Keratinocyte (primary cell): ENCODE measurements at regions not wholly inside any gene's neighbourhood (a gene's known extent, or its start where the extent isn't known, plus 50 kb on each side); places are given as distances from the start of the nearest gene placed in this dataset.

Experiments
- DNase-seq: peaks from one replicate; pipeline ENCODE4 v3.0.0-alpha.2; 2011; ENCODE audit warnings: low read depth, missing footprints, low spot score
- FAIRE-seq: peaks from 2 replicates; lab custom pipeline; 2011; peaks lifted over from hg19 to GRCh38; lab: Jason Lieb, UNC
- H2AFZ ChIP-seq: 2 replicates; pipeline ENCODE4 v1.6.0; 2012; ENCODE audit warnings: low read length, control low read depth, inconsistent platforms; ENCODE audit not compliant: control insufficient read depth
- H3K27ac ChIP-seq: 2 replicates; pipeline ENCODE4 v1.5.1; 2011; ENCODE audit warnings: low read length; ENCODE audit not compliant: control insufficient read depth, insufficient read depth
- H3K27me3 ChIP-seq: 3 replicates; pipeline ENCODE4 v1.6.0; 2011; ENCODE audit warnings: low read length; ENCODE audit not compliant: control insufficient read depth, insufficient read depth; ENCODE audit errors: extremely low read depth
- H3K36me3 ChIP-seq, 2 experiments: 2 replicates in 1 of 2; 3 replicates in 1 of 2; pipeline ENCODE4 v1.5.1; 2011; ENCODE audit warnings: low read length in 2 of 2, mild to moderate bottlenecking in 1 of 2; ENCODE audit not compliant: control insufficient read depth in 2 of 2, insufficient read depth in 2 of 2; ENCODE audit errors: extremely low read depth in 1 of 2
- H3K4me1 ChIP-seq: 3 replicates; pipeline ENCODE4 v1.5.1; 2011; ENCODE audit warnings: low read length; ENCODE audit not compliant: control insufficient read depth, insufficient read depth; ENCODE audit errors: extremely low read depth
- H3K4me2 ChIP-seq: 3 replicates; pipeline ENCODE4 v1.6.0; 2011; ENCODE audit warnings: low read depth, low read length; ENCODE audit not compliant: control insufficient read depth, insufficient read depth; ENCODE audit errors: extremely low read depth
- H3K4me3 ChIP-seq, 3 experiments: fragments of 200-600 bp in 1 of 3; sonication (generic) in 1 of 3; 2 replicates in 2 of 3; 3 replicates in 1 of 3; pipeline ENCODE4 v1.5.1; 2011 to 2016; ENCODE audit warnings: low read length in 3 of 3, mild to moderate bottlenecking in 3 of 3, control low read depth in 2 of 3, inconsistent platforms in 1 of 3, low read depth in 1 of 3, mixed read lengths in 1 of 3, mixed run types in 1 of 3, moderate library complexity in 1 of 3; ENCODE audit not compliant: control insufficient read depth in 2 of 3, insufficient read depth in 2 of 3; ENCODE audit errors: extremely low read depth in 1 of 3
- H3K79me2 ChIP-seq: 2 replicates; pipeline ENCODE4 v1.6.0; 2012; ENCODE audit warnings: low read length; ENCODE audit not compliant: control insufficient read depth, insufficient read depth
- H3K9ac ChIP-seq: 3 replicates; pipeline ENCODE4 v1.6.0; 2011; ENCODE audit warnings: low read length; ENCODE audit not compliant: control insufficient read depth, insufficient read depth; ENCODE audit errors: extremely low read depth
- H3K9me1 ChIP-seq: 3 replicates; pipeline ENCODE4 v1.6.0; 2011; ENCODE audit warnings: low read length; ENCODE audit not compliant: control insufficient read depth, insufficient read depth; ENCODE audit errors: extremely low read depth
- H3K9me3 ChIP-seq: 2 replicates; pipeline ENCODE4 v1.5.1; 2012; ENCODE audit warnings: low read depth, low read length; ENCODE audit not compliant: control insufficient read depth
- H4K20me1 ChIP-seq: 3 replicates; pipeline ENCODE4 v1.6.0; 2011; ENCODE audit warnings: low read length; ENCODE audit not compliant: control insufficient read depth, insufficient read depth; ENCODE audit errors: extremely low read depth
- EZH2 ChIP-seq: IDR thresholded peaks from one replicate; pipeline ENCODE4 v1.6.1; 2012; ENCODE audit warnings: inconsistent platforms, mild to moderate bottlenecking, low read length, moderate library complexity
- dilution Hi-C: fragments of 300-500 bp; cut with MboI; formaldehyde crosslinking; loops from one replicate; pipeline ENCODE4 v1.7.0; 2020; ENCODE audit warnings: low sequenced_read_pairs; ENCODE audit not compliant: extremely low pct_ligation_motif_present
- TF ChIP-seq, protein P1 (sequence below), 3 experiments: IDR thresholded peaks in 1 of 3; conservative IDR thresholded peaks in 1 of 3; optimal IDR thresholded peaks in 1 of 3; 2 replicates in 2 of 3; 3 replicates in 1 of 3; pipeline versions ENCODE3 to v1.5.1; 2011; ENCODE audit warnings: low read length in 3 of 3, mild to moderate bottlenecking in 3 of 3, moderate library complexity in 2 of 3, control low read depth in 1 of 3, inconsistent platforms in 1 of 3; ENCODE audit not compliant: insufficient read depth in 2 of 3; ENCODE audit errors: extremely low read depth in 1 of 3

DNA sequence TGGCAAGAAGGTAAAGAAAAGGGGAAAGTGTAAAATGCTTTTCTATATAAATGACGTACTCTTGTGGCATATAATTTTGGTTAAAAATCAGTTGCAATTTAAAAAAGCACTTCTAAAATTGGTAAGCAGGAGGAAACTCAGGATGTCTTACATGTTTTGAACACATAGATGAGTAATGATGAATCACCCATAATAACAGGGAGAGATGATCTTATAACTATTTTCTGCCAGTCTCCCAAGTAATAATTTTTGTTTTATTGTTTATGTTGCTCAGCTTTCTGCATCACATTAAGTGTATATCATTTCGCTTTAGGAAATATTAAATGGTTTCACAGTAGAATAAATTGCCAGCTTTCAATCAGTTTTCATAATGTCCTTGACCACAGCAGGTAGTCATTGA is 1430.7 kb upstream of the PCDH20 start:
- Histone ChIP-seq H3K4me2 (no peak overlapping the region), H3K27ac (no peak overlapping the region), H3K79me2 (no peaks in the 10 kb centered on the region), H3K36me3 (no peaks in the 10 kb centered on the region), H3K4me3 (no peak overlapping the region), H4K20me1 (no peaks in the 10 kb centered on the region), H3K27me3 (no peaks in the 10 kb centered on the region), H3K9me3 (no peaks in the 10 kb centered on the region), H2AFZ (no peak overlapping the region), H3K9ac (no peak overlapping the region), H3K4me1 (no peaks in the 10 kb centered on the region), H3K9me1 (no peaks in the 10 kb centered on the region)
- no peak for FAIRE-seq
- no peak for TF ChIP-seq EZH2
- TF ChIP-seq, protein P1, sequence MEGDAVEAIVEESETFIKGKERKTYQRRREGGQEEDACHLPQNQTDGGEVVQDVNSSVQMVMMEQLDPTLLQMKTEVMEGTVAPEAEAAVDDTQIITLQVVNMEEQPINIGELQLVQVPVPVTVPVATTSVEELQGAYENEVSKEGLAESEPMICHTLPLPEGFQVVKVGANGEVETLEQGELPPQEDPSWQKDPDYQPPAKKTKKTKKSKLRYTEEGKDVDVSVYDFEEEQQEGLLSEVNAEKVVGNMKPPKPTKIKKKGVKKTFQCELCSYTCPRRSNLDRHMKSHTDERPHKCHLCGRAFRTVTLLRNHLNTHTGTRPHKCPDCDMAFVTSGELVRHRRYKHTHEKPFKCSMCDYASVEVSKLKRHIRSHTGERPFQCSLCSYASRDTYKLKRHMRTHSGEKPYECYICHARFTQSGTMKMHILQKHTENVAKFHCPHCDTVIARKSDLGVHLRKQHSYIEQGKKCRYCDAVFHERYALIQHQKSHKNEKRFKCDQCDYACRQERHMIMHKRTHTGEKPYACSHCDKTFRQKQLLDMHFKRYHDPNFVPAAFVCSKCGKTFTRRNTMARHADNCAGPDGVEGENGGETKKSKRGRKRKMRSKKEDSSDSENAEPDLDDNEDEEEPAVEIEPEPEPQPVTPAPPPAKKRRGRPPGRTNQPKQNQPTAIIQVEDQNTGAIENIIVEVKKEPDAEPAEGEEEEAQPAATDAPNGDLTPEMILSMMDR (optimal IDR thresholded peaks at IDR 0.05 in 1 of 3, IDR thresholded peaks at IDR 0.05 in 1 of 3, conservative IDR thresholded peaks at IDR 0.05 in 1 of 3; ENCODE audit: extremely low read depth in 1 of 3, insufficient read depth in 2 of 3, low read length in 3 of 3): no peak
- dilution Hi-C loops: no loop called here
- DNase-seq: no peak

DNA sequence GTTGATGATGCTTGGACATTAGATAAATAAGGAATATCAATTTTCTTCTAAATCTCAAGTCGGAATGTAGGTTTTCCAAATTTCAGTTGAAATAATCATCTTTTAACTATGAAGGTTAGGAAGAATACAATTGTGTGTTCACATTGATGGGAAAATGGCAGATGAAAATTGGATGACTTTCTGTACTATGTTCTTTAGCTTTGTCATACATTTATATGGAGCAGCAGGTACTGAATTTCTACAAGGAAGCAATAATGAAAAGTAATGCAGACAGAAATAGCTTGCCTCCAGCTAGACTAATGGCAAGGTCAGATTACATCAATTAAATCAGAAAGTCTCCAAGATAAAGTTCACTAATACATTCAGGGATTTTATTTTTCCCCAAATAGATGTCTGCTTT is 1423.7 kb upstream of the PCDH20 start:
- H2AFZ ChIP-seq: no peak overlapping the region
- H3K4me3 ChIP-seq: no peak overlapping the region
- H3K9me1 ChIP-seq: no peaks in the 10 kb centered on the region
- H3K36me3 ChIP-seq: no peaks in the 10 kb centered on the region
- no peaks in the 10 kb centered on the region for H3K79me2 ChIP-seq
- dilution Hi-C loops: no loop called here
- H3K9ac ChIP-seq: no peak overlapping the region
- DNase-seq: no peak
- no peaks in the 10 kb centered on the region for H3K9me3 ChIP-seq
- H4K20me1 ChIP-seq: no peaks in the 10 kb centered on the region
- H3K27me3 ChIP-seq: no peaks in the 10 kb centered on the region
- H3K4me2 ChIP-seq: no peak overlapping the region
- TF ChIP-seq, protein P1 (optimal IDR thresholded peaks at IDR 0.05 in 1 of 3, IDR thresholded peaks at IDR 0.05 in 1 of 3, conservative IDR thresholded peaks at IDR 0.05 in 1 of 3; ENCODE audit: extremely low read depth in 1 of 3, insufficient read depth in 2 of 3, low read length in 3 of 3): no peak
- no peak for TF ChIP-seq EZH2
- no peak overlapping the region for H3K27ac ChIP-seq
- no peaks in the 10 kb centered on the region for H3K4me1 ChIP-seq
- no peak for FAIRE-seq
